HG03095 (cell line): ENCODE measurements at regions not wholly inside any gene's neighbourhood (a gene's known extent, or its start where the extent isn't known, plus 50 kb on each side); places are given as distances from the start of the nearest gene placed in this dataset.

Source experiments
- ATAC-seq: cut with Tn5 transposase; IDR thresholded peaks from one replicate; pipeline ENCODE4 v1.9.1; 2021; ENCODE audit warnings: moderate library complexity; ENCODE audit not compliant: unreplicated experiment

DNA sequence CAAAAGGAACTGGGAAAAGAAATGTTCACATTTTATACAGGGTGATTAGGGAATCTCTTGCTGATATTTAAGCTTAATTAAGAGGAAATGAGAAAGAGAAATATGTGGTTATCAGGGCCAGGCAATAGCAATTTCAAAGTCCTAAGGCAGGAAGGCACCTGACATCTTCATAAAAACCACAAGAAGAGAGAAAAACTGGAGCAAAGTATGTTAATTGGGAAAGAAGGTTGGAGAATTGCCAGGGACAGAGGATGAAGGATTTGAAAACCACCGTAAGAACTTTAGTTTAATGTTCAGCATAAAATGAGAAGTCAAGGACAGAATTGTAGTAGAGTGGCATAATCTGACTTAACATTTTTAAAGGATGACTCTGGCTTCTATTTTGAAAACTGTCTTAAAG lies 691.8 kb upstream of the NRXN1 start:
- no peak for ATAC-seq

- ATAC-seq, result no peak
Measured at GRCh38 chr2:51722311-51722710, 690.4 kb upstream of the NRXN1 start.

DNA sequence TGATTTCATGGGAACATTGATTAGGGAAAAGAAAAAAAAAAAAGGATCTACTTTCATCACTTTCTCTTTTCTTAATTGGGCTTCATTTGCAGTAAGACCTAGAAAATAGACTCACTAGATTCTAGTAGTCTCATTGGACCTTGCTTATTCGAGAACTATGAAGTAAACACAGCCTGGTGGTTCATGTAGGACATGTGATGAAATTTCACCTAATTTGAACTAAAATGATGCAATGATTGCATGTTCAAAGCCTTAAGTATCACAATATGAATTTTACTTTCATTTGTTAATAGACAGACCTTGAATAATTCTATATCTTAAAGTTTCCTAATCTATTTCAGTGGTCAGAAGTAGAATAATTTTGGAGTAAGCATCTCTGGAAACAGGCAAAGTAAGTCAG lies 688.9 kb upstream of the NRXN1 start:
- no peak for ATAC-seq

DNA sequence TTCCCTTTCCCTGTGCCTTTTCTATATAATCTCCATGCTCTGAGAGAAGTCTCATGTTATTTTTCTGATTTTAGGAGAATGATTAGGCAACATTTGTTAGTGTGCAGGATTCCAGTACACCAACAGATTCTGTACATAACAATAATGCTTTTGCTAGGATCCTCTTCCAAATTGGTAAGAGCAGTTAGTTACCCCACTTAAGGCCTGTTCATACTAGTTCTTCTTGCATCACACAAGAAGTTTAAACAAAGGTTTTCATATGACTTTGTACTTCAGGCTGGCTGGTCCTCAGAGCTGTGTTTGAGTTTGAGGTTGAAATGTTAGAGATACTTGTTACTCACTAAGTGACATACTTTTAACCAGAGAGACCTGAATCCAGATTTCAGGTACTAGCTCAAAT lies 686.9 kb upstream of the NRXN1 start:
- ATAC-seq, result no peak

- no peak for ATAC-seq
Measured at GRCh38 chr2:51717312-51717711, 685.4 kb upstream of the NRXN1 start.

DNA sequence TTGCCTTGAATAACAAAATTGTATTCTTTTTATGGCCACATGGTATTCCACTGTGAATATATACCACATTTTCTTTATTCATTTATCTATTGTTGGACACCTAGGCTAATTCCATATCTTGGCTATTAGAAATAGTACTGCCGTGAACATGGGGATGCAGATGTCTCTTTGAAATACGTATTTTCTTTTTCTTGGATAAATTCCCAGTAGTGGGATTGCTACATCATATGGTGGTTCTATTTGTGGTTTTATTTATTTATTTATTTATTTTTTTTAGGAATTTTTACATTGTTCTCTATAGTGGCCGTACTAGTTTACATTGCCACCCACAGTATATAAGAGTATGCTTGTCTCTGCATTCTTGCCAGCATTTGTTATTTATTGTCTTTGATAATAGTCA lies 679.8 kb upstream of the NRXN1 start:
- ATAC-seq, result no peak

DNA sequence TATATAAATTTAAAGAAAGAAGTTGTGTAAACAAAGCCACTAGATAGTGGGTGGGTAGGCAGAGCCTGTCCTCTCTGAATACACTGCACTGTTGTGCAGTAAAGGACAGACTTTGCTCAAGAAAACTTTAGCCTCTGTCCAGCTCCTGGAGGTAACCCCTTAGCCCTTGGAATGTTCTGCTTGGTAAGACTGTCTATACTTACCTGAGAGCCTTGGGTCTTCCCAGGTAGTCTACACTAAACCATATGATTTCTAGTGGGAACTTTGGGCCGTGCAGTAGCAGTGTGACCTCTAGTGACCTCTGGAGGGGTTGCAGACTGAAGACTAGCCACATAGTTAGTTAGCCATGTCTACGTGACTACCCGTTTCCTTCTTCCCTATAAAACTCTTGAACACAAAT lies 678.3 kb upstream of the NRXN1 start:
- ATAC-seq, result peak; percentile 55

DNA sequence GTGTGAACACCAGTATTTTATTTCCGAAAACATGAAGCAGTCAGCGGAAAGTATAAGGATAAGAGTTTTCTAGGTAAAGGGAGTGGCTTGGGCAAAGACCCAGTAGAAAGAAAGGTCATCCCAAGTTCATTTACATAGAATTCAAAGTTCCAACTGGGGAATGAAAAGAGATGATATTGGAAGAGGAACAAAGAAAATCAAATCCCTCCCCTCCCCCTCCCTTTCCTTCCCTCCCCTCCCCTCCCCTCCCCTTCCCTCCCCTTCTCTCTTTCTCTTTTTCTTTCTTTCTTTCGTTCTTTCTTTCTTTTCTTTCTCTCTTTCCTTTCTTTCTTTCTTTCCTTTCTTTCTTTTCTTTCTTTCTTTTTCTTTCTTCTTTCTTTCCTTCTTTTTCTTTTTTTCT lies 675.7 kb upstream of the NRXN1 start:
- no peak for ATAC-seq

- no peak for ATAC-seq
Measured at GRCh38 chr2:51706220-51706619, 674.3 kb upstream of the NRXN1 start.

DNA sequence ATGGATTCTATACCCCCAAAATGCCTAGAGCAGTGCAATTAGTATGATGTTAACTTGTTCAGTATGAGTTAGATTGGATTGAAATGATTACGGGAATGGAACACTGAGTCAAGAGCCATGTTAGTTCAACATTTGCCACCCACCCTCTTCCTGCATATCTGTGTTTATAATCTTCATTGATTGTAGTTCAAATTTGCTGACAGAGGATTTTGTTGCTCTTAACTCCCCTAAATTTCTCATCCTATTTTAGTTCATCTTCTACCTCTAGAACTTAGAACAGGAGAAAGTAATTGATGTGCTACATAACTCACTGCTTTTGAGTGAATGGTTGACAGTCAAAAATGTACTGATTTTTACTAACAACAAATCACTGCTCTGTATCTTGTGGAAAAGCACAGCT lies 673.5 kb upstream of the NRXN1 start:
- no peak for ATAC-seq

DNA sequence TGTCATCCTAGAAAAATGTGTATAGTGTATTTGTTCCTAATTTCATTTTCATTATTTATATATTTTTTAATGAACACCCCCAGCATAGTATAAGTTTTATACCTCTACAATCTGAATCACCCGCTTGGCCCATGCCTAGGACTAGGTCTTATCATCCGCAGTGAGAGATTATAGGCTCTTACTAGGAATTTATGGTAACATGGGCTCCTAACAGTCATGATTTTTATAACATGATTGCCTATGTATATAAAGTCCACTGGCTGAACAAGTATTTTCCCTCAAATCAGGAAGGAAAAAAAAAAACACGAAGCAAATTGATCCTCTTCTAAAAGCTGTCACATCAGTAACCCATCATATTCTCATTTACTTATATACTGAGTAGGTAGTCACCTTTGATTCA lies 666.1 kb upstream of the NRXN1 start:
- no peak for ATAC-seq

DNA sequence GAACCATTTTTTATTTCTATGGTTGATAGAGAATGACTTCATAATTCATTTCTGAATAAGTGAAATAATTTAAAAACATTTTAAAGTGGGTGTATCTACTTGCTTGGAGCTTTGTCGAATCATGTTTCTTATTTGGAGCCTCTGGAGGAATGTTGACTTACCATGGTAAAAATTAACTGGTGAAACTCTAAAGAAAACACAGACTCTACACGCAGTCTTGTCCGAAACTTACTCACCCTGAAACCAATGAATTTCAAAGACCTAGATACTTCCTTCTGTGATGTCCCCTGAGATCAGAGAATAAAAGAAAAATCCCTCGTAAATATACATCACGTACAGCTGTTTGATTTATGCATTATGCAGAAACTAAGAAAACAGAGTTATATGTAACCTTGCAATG lies 665.2 kb upstream of the NRXN1 start:
- no peak for ATAC-seq

- ATAC-seq, result no peak
Measured at GRCh38 chr2:51695531-51695930, 663.6 kb upstream of the NRXN1 start.

DNA sequence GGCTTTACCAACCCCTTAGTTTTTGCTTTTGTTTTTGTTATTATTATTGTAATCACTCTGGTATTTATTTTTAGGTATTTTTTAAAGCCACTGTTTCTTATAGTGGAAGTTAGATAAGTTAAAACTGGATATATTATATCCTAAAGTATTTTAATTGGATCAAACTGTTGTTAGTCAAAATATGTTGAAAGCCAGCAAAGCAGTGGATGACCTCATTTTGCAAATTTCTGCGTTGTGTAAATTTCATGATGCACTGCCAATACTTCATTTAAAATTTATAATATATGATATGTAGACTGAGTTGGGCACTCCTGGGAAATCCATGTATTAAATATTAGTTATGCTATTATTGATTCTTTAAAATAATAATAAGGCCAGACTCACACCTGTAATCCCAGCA lies 661.7 kb upstream of the NRXN1 start:
- no peak for ATAC-seq

DNA sequence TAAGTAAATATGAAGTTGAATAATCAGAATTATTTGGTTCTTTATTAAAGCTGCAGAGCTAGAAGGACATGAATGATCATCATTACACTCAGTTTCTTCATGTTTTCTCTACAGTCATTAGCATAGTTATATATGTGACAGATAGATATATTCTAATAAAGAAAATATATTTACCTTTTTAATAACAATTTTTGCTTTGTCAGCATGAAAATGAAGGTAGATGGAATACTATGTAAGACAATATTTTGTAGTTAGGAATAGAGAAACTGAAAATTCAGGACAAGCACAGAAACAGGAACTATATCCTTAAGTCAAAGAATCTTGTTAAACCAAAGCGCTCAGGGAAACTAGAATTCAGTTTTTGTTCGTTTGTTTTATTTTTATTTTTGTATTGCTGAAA lies 649.9 kb upstream of the NRXN1 start:
- no peak for ATAC-seq

GRCh38 chr2:51673628-51674027 lies 641.7 kb upstream of the NRXN1 start:
- no peak for ATAC-seq

DNA sequence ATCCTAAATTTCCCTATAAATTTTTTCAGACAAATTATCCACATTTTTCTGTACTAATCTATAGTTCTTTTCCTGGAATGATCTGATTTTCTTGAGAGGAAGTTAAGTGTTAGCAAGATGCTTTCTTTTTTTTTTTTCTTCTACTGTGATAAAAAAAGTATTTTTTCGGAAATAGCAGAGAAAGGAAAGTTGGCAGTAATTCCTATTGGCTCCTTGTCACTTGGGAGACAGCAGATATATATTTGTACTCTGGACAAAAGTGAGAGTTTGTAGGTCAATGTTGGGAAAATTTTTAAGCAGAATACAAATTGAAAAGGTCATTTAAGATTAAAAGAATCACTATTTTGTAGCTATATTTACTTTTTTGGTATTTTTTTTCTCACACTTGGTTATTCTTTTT lies 635.7 kb upstream of the NRXN1 start:
- no peak for ATAC-seq

DNA sequence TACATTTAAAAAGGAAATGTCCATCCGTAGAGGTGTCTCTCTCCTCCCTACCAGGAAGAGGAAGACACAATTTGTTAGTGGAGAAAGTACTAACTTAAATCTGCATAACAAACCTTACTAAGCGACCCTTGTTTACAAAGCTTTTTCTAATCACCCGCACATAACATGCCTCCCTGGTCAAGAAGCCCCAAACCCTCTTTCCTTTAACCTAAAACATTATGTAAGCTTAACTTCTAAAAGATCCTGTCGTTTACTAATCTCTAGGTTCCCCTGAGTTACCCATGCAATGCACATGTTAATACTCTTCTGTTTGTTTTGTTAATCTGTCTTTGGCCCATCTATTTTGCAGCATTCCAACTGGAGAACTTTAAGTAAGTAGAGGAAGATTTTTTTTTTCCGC lies 630.3 kb upstream of the NRXN1 start:
- no peak for ATAC-seq

DNA sequence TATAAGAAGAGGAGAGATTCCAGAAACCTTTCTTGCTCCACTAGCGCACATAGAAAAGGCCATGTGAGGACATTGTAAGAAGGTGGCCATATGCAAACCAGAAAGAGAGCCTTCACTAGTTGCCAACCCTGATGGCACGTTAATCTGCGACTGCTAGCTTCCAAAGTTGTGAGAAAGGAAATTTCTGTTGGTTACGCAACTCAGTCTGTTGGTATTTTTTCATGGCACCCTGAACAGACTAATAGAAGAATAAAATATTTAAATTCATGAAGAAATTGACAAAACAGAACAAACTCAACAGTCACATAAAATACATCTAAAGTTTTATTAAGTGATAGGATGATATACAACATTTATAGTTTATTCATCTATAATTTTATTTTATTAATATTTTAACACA lies 625.9 kb upstream of the NRXN1 start:
- no peak for ATAC-seq

DNA sequence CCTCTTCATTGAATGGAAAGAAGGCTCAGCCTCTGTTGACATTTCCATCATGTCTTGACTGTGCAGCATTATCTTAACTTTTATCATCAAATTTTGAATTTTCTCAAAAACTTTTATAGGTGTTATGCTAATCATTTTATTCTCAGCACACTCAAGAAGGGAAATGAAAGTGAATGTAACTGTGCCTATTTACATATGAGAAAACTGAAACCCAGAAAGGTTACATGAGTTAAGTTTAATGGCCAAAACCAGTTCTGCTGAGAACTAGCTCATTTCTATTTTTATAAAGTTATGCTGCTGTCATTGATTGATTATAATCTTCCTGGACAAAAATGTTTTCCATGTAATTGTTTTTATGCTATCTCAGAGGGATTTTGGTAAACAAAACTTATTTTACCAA lies 618.8 kb upstream of the NRXN1 start:
- no peak for ATAC-seq

- ATAC-seq, result no peak
Measured at GRCh38 chr2:51649366-51649765, 617.4 kb upstream of the NRXN1 start.

- no peak for ATAC-seq
Measured at GRCh38 chr2:51638811-51639210, 606.9 kb upstream of the NRXN1 start.

DNA sequence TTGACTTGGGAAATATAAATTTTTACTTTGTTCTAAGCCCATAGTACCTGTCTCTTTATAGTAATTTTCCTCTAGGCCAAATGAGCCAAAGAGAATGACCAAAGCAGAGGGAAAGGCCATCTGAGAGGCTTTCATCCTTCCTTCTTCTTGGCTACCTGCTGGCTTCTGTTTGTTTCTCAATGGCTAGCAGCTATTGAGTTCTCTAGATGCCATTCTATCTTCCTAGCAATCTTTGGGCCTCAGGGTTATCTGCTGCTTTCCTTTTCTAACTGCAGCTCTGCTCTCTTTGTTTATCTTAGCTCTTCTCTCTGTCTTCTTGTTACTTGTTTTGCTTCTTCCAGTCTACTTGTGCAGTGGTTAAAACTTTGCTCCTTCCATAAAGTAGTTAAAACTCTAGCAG lies 601.1 kb upstream of the NRXN1 start:
- no peak for ATAC-seq

- no peak for ATAC-seq
Measured at GRCh38 chr2:51629406-51629805, 597.5 kb upstream of the NRXN1 start.
